OCI-LY7 (cell line): ENCODE measurements at regions not wholly inside any gene's neighbourhood (a gene's known extent, or its start where the extent isn't known, plus 50 kb on each side); places are given as distances from the start of the nearest gene placed in this dataset.
"Not testable (repeated sequence)": the region's sequence is repeated elsewhere in the genome, so short reads cannot be mapped to it uniquely, and the experiment has no call there.

Experiments used
- BruUV-seq: library from RNA; stranded (reverse); fragments of 400-500 nt; replicated peaks from 2 replicates; lab custom pipeline; 2021; lab: Mats Ljungman, UMichigan
- CTCF ChIA-PET: fragments of 300-600 bp; sonication (Branson Sonifier 250); formaldehyde crosslinking; loops from one replicate; lab custom pipeline; 2022; ENCODE audit warnings: antibody characterized with exemption; ENCODE audit not compliant: unreplicated experiment; lab: Charles Lee
- POLR2A ChIA-PET: fragments of 300-600 bp; sonication (Branson Sonifier 250); formaldehyde crosslinking; loops from one replicate; lab custom pipeline; 2022; ENCODE audit warnings: antibody characterized with exemption; lab: Charles Lee
- DNase-seq: peaks from one replicate; pipeline ENCODE4 v3.0.0-alpha.2; 2015; ENCODE audit warnings: low spot score
- H2AFZ ChIP-seq: fragments of 200-600 bp; sonication (generic), shearing (Covaris generic); 2 replicates; pipeline ENCODE4 v1.6.1; 2014; ENCODE audit warnings: mild to moderate bottlenecking, antibody characterized with exemption, low read length, moderate library complexity
- H3K27ac ChIP-seq: fragments of 200-600 bp; sonication (generic); 2 replicates; pipeline ENCODE4 v1.5.1; 2014; ENCODE audit warnings: mixed run types, low read depth, mild to moderate bottlenecking, moderate library complexity, low read length, inconsistent platforms; ENCODE audit not compliant: poor library complexity, severe bottlenecking
- H3K36me3 ChIP-seq: fragments of 200-600 bp; sonication (generic); 2 replicates; pipeline ENCODE4 v1.6.1; 2014; ENCODE audit warnings: mild to moderate bottlenecking, antibody characterized with exemption, low read length, moderate library complexity, mixed read lengths; ENCODE audit not compliant: insufficient read depth
- H3K4me1 ChIP-seq: fragments of 200-600 bp; sonication (generic); 2 replicates; pipeline ENCODE4 v1.5.1; 2014; ENCODE audit warnings: mild to moderate bottlenecking, low read length; ENCODE audit not compliant: insufficient read depth, poor library complexity, severe bottlenecking
- H3K4me2 ChIP-seq: fragments of 200-600 bp; sonication (generic); 2 replicates; pipeline ENCODE4 v1.6.1; 2014; ENCODE audit warnings: mild to moderate bottlenecking, low read length
- H3K4me3 ChIP-seq: fragments of 200-600 bp; sonication (generic); 2 replicates; pipeline ENCODE4 v1.5.1; 2014; ENCODE audit warnings: mild to moderate bottlenecking, low read depth, low read length; ENCODE audit not compliant: poor library complexity, severe bottlenecking
- H3K79me2 ChIP-seq: fragments of 200-600 bp; sonication (generic); 2 replicates; pipeline ENCODE4 v1.6.1; 2016; ENCODE audit warnings: low read depth, mild to moderate bottlenecking, low read length, moderate library complexity, mixed read lengths; ENCODE audit not compliant: insufficient read depth
- H3K9me2 ChIP-seq: fragments of 200-600 bp; sonication (generic); 2 replicates; pipeline ENCODE4 v1.6.1; 2016; ENCODE audit warnings: mild to moderate bottlenecking, low read length, mixed read lengths; ENCODE audit not compliant: insufficient read depth
- H3K9me3 ChIP-seq: fragments of 200-600 bp; sonication (generic); 2 replicates; pipeline ENCODE4 v1.6.1; 2014; ENCODE audit warnings: mild to moderate bottlenecking, mixed run types, low read length, mixed read lengths
- H4K20me1 ChIP-seq: fragments of 200-600 bp; sonication (generic); 2 replicates; pipeline ENCODE4 v1.6.1; 2014; ENCODE audit warnings: mild to moderate bottlenecking, antibody characterized with exemption, low read length, moderate library complexity, mixed read lengths; ENCODE audit not compliant: insufficient read depth
- EZH2phosphoT487 ChIP-seq: fragments of 200-600 bp; sonication (generic); IDR thresholded peaks from 2 replicates; pipeline ENCODE4 v1.6.1; 2018; ENCODE audit warnings: low read depth, borderline replicate concordance, mild to moderate bottlenecking, mixed run types, antibody characterized with exemption, low read length, moderate library complexity, mixed read lengths
- intact Hi-C: fragments of 100-400 bp; cut with micrococcal nuclease; formaldehyde crosslinking; loops from one replicate; pipeline ENCODE4 v1.10.0; 2022; ENCODE audit not compliant: unreplicated experiment
- TF ChIP-seq, protein P1 (sequence below): fragments of 200-600 bp; sonication (generic); conservative IDR thresholded peaks from 2 replicates; pipeline ENCODE4 v1.5.1; 2014; ENCODE audit warnings: mild to moderate bottlenecking, antibody characterized with exemption, low read length, moderate library complexity, mixed read lengths

DNA sequence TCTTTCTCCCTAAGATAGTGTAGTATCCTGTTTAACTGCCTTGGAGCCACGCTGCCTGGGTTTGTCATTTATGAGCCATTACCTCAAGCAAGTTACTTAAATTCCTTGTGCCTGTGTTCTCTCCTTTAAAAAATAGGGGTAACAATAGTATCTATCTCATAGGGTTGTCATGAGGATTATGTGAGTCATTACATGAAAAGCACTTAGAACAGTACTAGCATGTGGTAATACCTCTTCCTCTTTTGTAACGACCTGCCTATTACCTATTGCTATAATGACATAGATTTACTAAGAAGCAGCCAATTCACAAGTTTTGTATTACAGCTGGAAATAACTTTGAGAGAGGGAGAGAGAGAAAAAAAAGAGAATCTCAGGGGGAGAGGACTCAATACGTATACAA lies 834.7 kb downstream of the RAPGEF2 start:
- H3K4me1 ChIP-seq, result no peaks in the 10 kb centered on the region
- TF ChIP-seq, protein P1, sequence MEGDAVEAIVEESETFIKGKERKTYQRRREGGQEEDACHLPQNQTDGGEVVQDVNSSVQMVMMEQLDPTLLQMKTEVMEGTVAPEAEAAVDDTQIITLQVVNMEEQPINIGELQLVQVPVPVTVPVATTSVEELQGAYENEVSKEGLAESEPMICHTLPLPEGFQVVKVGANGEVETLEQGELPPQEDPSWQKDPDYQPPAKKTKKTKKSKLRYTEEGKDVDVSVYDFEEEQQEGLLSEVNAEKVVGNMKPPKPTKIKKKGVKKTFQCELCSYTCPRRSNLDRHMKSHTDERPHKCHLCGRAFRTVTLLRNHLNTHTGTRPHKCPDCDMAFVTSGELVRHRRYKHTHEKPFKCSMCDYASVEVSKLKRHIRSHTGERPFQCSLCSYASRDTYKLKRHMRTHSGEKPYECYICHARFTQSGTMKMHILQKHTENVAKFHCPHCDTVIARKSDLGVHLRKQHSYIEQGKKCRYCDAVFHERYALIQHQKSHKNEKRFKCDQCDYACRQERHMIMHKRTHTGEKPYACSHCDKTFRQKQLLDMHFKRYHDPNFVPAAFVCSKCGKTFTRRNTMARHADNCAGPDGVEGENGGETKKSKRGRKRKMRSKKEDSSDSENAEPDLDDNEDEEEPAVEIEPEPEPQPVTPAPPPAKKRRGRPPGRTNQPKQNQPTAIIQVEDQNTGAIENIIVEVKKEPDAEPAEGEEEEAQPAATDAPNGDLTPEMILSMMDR, result no peak
- TF ChIP-seq EZH2phosphoT487, result no peak
- H3K9me2 ChIP-seq, result no peaks in the 10 kb centered on the region
- POLR2A ChIA-PET, result no interaction called here
- no peaks in the 10 kb centered on the region for H4K20me1 ChIP-seq
- no TSS peak for BruUV-seq
- no peak overlapping the region for H3K4me3 ChIP-seq
- H3K4me2 ChIP-seq, result no peak overlapping the region
- no peaks in the 10 kb centered on the region for H3K36me3 ChIP-seq
- H3K79me2 ChIP-seq, result no peaks in the 10 kb centered on the region
- DNase-seq, result no peak
- no peaks in the 10 kb centered on the region for H3K9me3 ChIP-seq
- CTCF ChIA-PET, result no interaction called here
- H3K27ac ChIP-seq, result no peak overlapping the region
- intact Hi-C loops, result no loop called here
- H2AFZ ChIP-seq, result no peak overlapping the region

DNA sequence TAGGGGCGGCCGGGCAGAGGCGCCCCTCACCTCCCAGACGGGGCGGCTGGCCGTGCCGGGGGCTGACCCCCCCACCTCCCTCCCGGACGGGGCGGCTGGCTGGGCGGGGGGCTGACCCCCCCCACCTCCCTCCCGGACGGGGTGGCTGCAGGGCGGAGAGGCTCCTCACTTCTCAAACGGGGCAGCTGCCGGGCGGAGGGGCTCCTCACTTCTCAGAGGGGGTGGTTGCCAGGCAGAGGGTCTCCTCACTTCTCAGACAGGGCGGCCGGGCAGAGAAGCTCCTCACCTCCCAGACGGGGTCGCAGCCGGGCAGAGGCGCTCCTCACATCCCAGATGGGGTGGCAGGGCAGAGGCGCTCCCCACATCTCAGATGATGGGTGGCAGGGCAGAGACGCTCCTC lies 836.8 kb downstream of the RAPGEF2 start:
- H4K20me1 ChIP-seq, H3K79me2 ChIP-seq, H3K4me3 ChIP-seq, DNase-seq, H3K4me1 ChIP-seq, H3K36me3 ChIP-seq, H2AFZ ChIP-seq, POLR2A ChIA-PET, H3K9me3 ChIP-seq, BruUV-seq, H3K27ac ChIP-seq, intact Hi-C loops, CTCF ChIA-PET, H3K9me2 ChIP-seq, H3K4me2 ChIP-seq: not testable (repeated sequence)

DNA sequence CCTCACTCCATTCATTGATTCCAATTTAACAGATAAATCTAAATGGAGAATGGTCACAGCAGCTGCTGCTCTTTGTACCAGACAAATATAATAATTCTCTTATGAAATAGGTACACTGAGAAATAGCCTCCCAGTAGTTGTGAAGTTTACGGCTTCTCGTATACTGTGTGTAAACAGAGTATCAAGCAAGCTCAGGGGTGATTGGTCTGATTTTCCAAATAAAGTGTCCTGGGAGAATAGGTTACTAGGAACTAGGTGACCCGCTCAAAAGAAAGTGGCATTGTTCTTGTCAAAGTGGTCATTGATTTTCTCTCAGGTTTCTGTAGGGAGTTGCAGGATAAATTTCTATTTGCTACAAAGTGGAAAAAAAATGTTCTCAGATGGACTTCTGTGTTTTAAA lies 838.2 kb downstream of the RAPGEF2 start:
- POLR2A ChIA-PET, result interaction anchor here (0.7 kb wide), 1 partner anchor 161 kb away, joined by 3 read pairs; no protein-coding TSS in a partner anchor
- DNase-seq, result no peak
- H3K4me1 ChIP-seq, result no peaks in the 10 kb centered on the region
- intact Hi-C loops, result no loop called here
- no TSS peak for BruUV-seq
- no peaks in the 10 kb centered on the region for H3K9me2 ChIP-seq
- no peak overlapping the region for H3K4me3 ChIP-seq
- H2AFZ ChIP-seq, result no peak overlapping the region
- no peak overlapping the region for H3K27ac ChIP-seq
- H3K36me3 ChIP-seq, result no peaks in the 10 kb centered on the region
- no peaks in the 10 kb centered on the region for H3K9me3 ChIP-seq
- no peaks in the 10 kb centered on the region for H4K20me1 ChIP-seq
- TF ChIP-seq, protein P1, result no peak
- no peaks in the 10 kb centered on the region for H3K79me2 ChIP-seq
- CTCF ChIA-PET, result no interaction called here
- no peak overlapping the region for H3K4me2 ChIP-seq
